MCF 10A (cell line): ENCODE measurements at regions not wholly inside any gene's neighbourhood (a gene's known extent, or its start where the extent isn't known, plus 50 kb on each side); places are given as distances from the start of the nearest gene placed in this dataset.

ENCODE experiments used
- BruUV-seq: library from RNA; stranded (reverse); fragments of 400-500 nt; replicated peaks from 2 replicates; lab custom pipeline; 2021; lab: Mats Ljungman, UMichigan
- CTCF ChIA-PET: fragments of 300-600 bp; sonication (Branson Sonifier 250); formaldehyde crosslinking; extraction: SDS; loops from one replicate; lab custom pipeline; 2021; ENCODE audit warnings: antibody characterized with exemption, inconsistent platforms; lab: Yijun Ruan, JAX
- POLR2A ChIA-PET: fragments of 300-600, 350-650 bp; sonication (Branson Sonifier 250); formaldehyde crosslinking; extraction: SDS; loops from one replicate; lab custom pipeline; 2020; ENCODE audit warnings: antibody characterized with exemption, inconsistent platforms; lab: Yijun Ruan, JAX
- DNase-seq: peaks from one replicate; pipeline ENCODE4 v3.0.0-alpha.2; 2018; ENCODE audit not compliant: unreplicated experiment
- H3K27ac Mint-ChIP-seq: one replicate; pipeline ENCODE4 v1.8.0; 2022; ENCODE audit warnings: mild to moderate bottlenecking, low read depth, mixed read lengths; ENCODE audit not compliant: unreplicated experiment
- H3K27me3 Mint-ChIP-seq: one replicate; pipeline ENCODE4 v1.8.0; 2022; ENCODE audit warnings: mixed read lengths; ENCODE audit not compliant: insufficient read depth, unreplicated experiment
- H3K36me3 Mint-ChIP-seq: one replicate; pipeline ENCODE4 v1.8.0; 2022; ENCODE audit warnings: mild to moderate bottlenecking, moderate library complexity, mixed read lengths; ENCODE audit not compliant: insufficient read depth, unreplicated experiment
- H3K4me1 Mint-ChIP-seq: one replicate; pipeline ENCODE4 v1.8.0; 2022; ENCODE audit warnings: mixed read lengths; ENCODE audit not compliant: insufficient read depth, unreplicated experiment
- H3K4me3 Mint-ChIP-seq: one replicate; pipeline ENCODE4 v1.8.0; 2022; ENCODE audit warnings: mild to moderate bottlenecking, moderate library complexity, mixed read lengths; ENCODE audit not compliant: unreplicated experiment
- H3K9me3 Mint-ChIP-seq: one replicate; pipeline ENCODE4 v1.8.0; 2022; ENCODE audit warnings: mixed read lengths; ENCODE audit not compliant: unreplicated experiment
- intact Hi-C: fragments of 100-400 bp; cut with micrococcal nuclease; formaldehyde crosslinking; loops from 2 replicates; pipeline ENCODE4 v1.14.1; 2022
- TF ChIP-seq, protein P1 (sequence below): fragments of 200-600 bp; IDR thresholded peaks from one replicate; pipeline ENCODE4 v1.8.0; 2022; ENCODE audit warnings: antibody characterized with exemption, mild to moderate bottlenecking; ENCODE audit not compliant: unreplicated experiment

DNA sequence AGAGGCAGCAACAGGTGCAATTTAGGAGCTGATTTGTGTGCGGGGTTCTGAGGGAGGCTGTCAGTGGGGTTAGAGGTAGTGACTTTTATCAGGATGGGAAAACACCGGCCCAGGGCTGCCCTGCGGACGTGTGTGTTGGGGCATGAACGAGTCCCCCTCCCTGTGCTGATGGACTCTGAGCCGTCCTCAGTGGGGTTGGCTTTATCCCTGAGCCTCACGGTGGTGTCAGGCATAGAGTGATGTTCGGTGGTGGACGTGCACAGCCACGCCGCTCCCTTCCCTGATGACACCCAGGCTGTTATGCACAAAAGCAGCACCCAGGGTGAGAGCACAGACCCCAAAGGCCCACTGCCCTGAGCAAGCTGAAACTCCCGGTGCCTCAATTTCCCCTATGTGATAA lies 809.1 kb downstream of the BRD1 start:
- Mint-ChIP-seq H3K9me3 (peaks cover 6% of the 10 kb centered on the region), H3K4me3 (no peak overlapping the region), H3K27ac (no peak overlapping the region), H3K4me1 (no peaks in the 10 kb centered on the region), H3K36me3 (peaks cover 5% of the 10 kb centered on the region), H3K27me3 (no peaks in the 10 kb centered on the region)
- CTCF ChIA-PET, result no interaction called here
- DNase-seq, result no peak
- TF ChIP-seq, protein P1, sequence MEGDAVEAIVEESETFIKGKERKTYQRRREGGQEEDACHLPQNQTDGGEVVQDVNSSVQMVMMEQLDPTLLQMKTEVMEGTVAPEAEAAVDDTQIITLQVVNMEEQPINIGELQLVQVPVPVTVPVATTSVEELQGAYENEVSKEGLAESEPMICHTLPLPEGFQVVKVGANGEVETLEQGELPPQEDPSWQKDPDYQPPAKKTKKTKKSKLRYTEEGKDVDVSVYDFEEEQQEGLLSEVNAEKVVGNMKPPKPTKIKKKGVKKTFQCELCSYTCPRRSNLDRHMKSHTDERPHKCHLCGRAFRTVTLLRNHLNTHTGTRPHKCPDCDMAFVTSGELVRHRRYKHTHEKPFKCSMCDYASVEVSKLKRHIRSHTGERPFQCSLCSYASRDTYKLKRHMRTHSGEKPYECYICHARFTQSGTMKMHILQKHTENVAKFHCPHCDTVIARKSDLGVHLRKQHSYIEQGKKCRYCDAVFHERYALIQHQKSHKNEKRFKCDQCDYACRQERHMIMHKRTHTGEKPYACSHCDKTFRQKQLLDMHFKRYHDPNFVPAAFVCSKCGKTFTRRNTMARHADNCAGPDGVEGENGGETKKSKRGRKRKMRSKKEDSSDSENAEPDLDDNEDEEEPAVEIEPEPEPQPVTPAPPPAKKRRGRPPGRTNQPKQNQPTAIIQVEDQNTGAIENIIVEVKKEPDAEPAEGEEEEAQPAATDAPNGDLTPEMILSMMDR, result no peak
- no TSS peak for BruUV-seq
- POLR2A ChIA-PET, result no interaction called here
- intact Hi-C loops, result no loop called here

DNA sequence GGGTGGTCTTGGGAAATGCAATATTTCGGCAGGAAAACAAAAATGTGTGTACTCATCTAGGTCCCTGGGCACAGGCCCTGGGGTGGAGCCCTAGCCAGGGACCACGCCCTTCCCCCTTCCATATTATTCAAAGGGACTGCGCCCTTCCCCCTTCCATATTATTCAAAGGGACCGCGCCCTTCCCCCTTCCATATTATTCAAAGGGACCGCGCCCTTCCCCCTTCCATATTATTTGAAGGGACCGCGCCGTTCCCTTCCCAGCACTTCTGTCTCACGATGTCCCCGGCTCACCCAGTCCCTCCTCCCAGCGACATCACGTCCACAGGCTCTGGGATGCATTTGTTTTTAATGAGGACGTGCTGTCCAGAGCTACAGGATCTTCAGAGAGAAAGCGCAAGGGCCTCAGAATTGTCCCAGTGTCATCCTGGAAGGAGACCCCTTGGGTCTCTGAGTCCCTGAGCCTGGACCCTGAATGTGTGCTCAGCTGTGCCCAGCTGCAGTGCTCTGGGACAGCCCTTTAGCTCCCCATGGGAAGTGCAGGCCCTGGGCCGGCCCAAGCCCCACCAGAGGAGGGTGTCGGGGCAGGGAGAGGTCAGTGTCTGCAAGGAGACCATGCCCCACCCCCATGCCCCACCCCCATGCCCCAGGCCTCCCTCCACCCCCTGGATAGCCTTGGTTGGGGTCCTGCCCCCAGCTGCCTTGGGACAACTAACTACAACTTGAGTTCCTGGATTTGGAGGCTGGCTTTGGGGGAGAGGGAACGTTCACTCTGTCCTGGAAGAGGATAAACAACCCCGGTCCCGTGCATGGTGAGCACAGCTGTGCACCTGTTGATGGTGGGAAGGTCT lies 810.0 kb downstream of the BRD1 start:
- Mint-ChIP-seq H3K9me3 (peaks cover 6% of the 10 kb centered on the region), H3K4me1 (no peaks in the 10 kb centered on the region), H3K27ac (no peak overlapping the region), H3K36me3 (peaks cover 5% of the 10 kb centered on the region), H3K4me3 (no peak overlapping the region), H3K27me3 (no peaks in the 10 kb centered on the region)
- no peak for DNase-seq
- intact Hi-C loops, result no loop called here
- ChIA-PET POLR2A (no interaction called here), CTCF (interaction anchor here (0.6 kb wide), 1 partner anchor 237 kb away, joined by 4 read pairs; no protein-coding TSS in a partner anchor)
- BruUV-seq, result no TSS peak
- TF ChIP-seq, protein P1, result no peak

DNA sequence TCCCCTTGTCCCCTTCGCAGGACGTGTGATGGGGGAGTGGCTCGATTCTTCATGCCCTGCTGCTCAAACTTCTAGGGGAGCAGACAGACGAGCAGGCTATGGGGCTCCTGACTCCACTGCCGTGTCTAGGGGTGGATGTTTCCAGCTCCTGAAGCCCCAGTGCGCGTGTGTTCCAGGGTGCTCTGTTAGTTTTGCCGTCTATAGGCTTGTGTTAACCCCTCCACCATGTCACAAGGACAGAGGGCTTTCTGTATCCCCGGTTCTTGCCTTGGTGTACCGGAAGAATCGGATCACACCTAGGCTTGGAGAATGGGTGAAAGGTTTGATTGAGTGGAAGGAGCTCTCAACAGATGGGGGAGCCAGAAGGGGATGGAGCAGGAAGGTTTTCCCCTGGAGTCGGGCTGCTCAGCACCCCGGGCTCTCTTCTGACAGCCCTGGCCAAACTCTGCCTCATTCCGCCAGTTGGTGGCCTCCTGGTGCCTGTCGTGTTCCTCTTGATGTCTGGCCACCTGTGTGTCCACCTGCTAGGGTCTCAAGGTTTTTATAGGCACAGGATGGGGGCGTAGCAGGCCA lies 810.7 kb downstream of the BRD1 start:
- no peak for DNase-seq
- Mint-ChIP-seq H3K4me1 (no peaks in the 10 kb centered on the region), H3K27ac (no peak overlapping the region), H3K4me3 (no peak overlapping the region), H3K27me3 (no peaks in the 10 kb centered on the region), H3K9me3 (peaks cover 6% of the 10 kb centered on the region), H3K36me3 (peaks cover 6% of the 10 kb centered on the region)
- intact Hi-C loops, result no loop called here
- POLR2A ChIA-PET, result no interaction called here
- BruUV-seq, result no TSS peak
- TF ChIP-seq, protein P1, result no peak
- CTCF ChIA-PET, result interaction anchor here (0.6 kb wide), 1 partner anchor 114 kb away, joined by 3 read pairs; no protein-coding TSS in a partner anchor
